GM23248 (cell line): ENCODE measurements at regions not wholly inside any gene's neighbourhood (a gene's known extent, or its start where the extent isn't known, plus 50 kb on each side); places are given as distances from the start of the nearest gene placed in this dataset.

Experiments used
- EZH2 ChIP-seq: fragments of 200-600 bp; sonication (generic); IDR thresholded peaks from 2 replicates; pipeline ENCODE4 v1.6.1; 2018; ENCODE audit warnings: antibody characterized with exemption, mild to moderate bottlenecking; ENCODE audit not compliant: insufficient read depth, poor library complexity, severe bottlenecking
- EZH2phosphoT487 ChIP-seq: fragments of 200-600 bp; sonication (generic); IDR thresholded peaks from 2 replicates; pipeline ENCODE4 v1.6.1; 2018; ENCODE audit warnings: antibody characterized with exemption, moderate library complexity, mild to moderate bottlenecking, low read depth; ENCODE audit not compliant: insufficient read depth

DNA sequence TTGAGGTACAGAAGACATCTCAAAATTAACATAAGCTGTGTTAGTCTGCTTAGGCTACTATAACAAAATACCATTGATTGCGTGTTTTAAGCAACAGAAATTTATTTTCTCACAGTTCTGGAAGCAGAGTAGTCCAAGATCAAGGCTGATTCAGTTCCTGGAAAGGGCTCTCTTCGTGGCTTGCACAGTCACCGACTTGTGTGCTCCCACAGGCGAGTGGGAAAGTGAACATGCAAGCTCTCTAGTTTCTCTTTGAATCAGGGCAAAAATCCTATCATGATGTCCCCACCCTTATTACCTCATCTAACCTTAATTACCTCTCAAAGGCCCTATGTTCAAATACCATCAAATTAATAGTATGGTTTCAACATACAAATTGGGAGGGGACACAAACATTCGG lies 505.9 kb downstream of the ZIC1 start:
- TF ChIP-seq EZH2 (no peak), EZH2phosphoT487 (no peak)
